CD4-positive, alpha-beta memory T cell (primary cell): ENCODE measurements at regions not wholly inside any gene's neighbourhood (a gene's known extent, or its start where the extent isn't known, plus 50 kb on each side); places are given as distances from the start of the nearest gene placed in this dataset.

Experiments used
- CTCF ChIA-PET: fragments of 350-600 bp; sonication (Branson Sonifier 250); formaldehyde crosslinking; loops from one replicate; lab custom pipeline; 2021; ENCODE audit warnings: inconsistent platforms; ENCODE audit not compliant: partially characterized antibody; lab: Charles Lee
- POLR2A ChIA-PET: fragments of 350-600 bp; sonication (Branson Sonifier 250); formaldehyde crosslinking; loops from one replicate; lab custom pipeline; 2021; ENCODE audit not compliant: partially characterized antibody; lab: Charles Lee
- DNase-seq, 5 donors: peaks; one replicate each; pipeline versions ENCODE4 v3.0.0 to v3.0.0-alpha.2; 2020 to 2022; ENCODE audit warnings: mixed read lengths in 1 of 5
- H3K27ac ChIP-seq: one replicate; pipeline ENCODE4 v1.7.0; 2013; ENCODE audit warnings: low read depth, low read length
- H3K27me3 ChIP-seq: 2 replicates; pipeline ENCODE4 v1.7.0; 2013; ENCODE audit warnings: mild to moderate bottlenecking, low read length, moderate library complexity; ENCODE audit not compliant: insufficient read depth
- H3K36me3 ChIP-seq: 2 replicates; pipeline ENCODE4 v1.7.0; 2013; ENCODE audit warnings: mild to moderate bottlenecking, low read length, moderate library complexity; ENCODE audit not compliant: insufficient read depth
- H3K4me1 ChIP-seq: 2 replicates; pipeline ENCODE4 v1.7.0; 2013; ENCODE audit warnings: mild to moderate bottlenecking, low read length, moderate library complexity; ENCODE audit not compliant: insufficient read depth
- H3K4me3 ChIP-seq, 2 donors: one replicate each; pipeline ENCODE4 v1.7.0; 2013; ENCODE audit warnings: low read length in 2 of 2, mild to moderate bottlenecking in 1 of 2
- H3K9me3 ChIP-seq, 2 donors: one replicate each; pipeline ENCODE4 v1.7.0; 2013; ENCODE audit warnings: low read length in 2 of 2, control low read depth in 1 of 2; ENCODE audit not compliant: control insufficient read depth in 1 of 2
- H3K27ac Mint-ChIP-seq, 7 donors: one replicate each; pipeline ENCODE4 v1.8.0; 2020 to 2021; ENCODE audit warnings: mixed read lengths in 7 of 7, mild to moderate bottlenecking in 6 of 7, inconsistent platforms in 3 of 7, moderate library complexity in 3 of 7
- H3K27me3 Mint-ChIP-seq, 2 donors: one replicate each; pipeline ENCODE4 v1.8.0; 2020 to 2021; ENCODE audit warnings: mixed read lengths in 2 of 2
- H3K36me3 Mint-ChIP-seq, 2 donors: one replicate each; pipeline ENCODE4 v1.8.0; 2020 to 2021; ENCODE audit warnings: mixed read lengths in 2 of 2, inconsistent platforms in 1 of 2, mild to moderate bottlenecking in 1 of 2
- H3K4me1 Mint-ChIP-seq, 4 donors: one replicate each; pipeline ENCODE4 v1.8.0; 2020 to 2021; ENCODE audit warnings: mixed read lengths in 4 of 4, mild to moderate bottlenecking in 1 of 4
- H3K4me3 Mint-ChIP-seq, 8 donors: one replicate each; pipeline ENCODE4 v1.8.0; 2020 to 2021; ENCODE audit warnings: mixed read lengths in 8 of 8, mild to moderate bottlenecking in 7 of 8, moderate library complexity in 6 of 8, inconsistent platforms in 3 of 8
- H3K9me3 Mint-ChIP-seq, 8 donors: one replicate each; pipeline ENCODE4 v1.8.0; 2020 to 2021; ENCODE audit warnings: mixed read lengths in 8 of 8, mild to moderate bottlenecking in 5 of 8, inconsistent platforms in 3 of 8, moderate library complexity in 1 of 8
- intact Hi-C: fragments of 100-400 bp; cut with micrococcal nuclease; formaldehyde crosslinking; loops from one replicate; pipeline ENCODE4 v1.15.1; 2023

DNA sequence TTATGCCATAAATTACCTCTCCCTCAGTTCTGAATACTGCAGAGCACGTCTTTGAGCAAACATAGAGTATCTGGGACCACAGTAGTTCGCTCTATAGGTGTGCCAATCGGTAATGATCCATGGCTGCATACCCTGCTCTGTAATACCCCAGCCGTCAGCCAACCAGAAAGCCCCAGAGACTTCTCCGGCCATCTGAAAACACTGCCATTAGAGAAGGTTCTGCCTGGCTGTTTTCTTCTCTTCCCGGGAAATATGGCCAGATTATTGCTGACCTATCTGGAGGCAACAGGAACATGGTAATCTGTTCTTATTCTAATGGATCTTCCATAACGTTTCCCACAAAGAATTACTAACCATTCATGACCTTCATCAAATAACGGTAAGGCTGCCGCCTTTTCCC is 139.9 kb downstream of the RPS12 start:
- no peaks in the 10 kb centered on the region for H3K36me3 ChIP-seq
- H3K4me1 Mint-ChIP-seq: no peaks in the 10 kb centered on the region
- no peaks in the 10 kb centered on the region for H3K4me1 ChIP-seq
- H3K36me3 Mint-ChIP-seq: no peaks in the 10 kb centered on the region
- H3K27ac Mint-ChIP-seq: no peak overlapping the region
- no peak for DNase-seq
- H3K27me3 ChIP-seq: no peaks in the 10 kb centered on the region
- H3K4me3 ChIP-seq: no peak overlapping the region
- peaks cover 5 to 15% of the 10 kb centered on the region in 2 donors for H3K27me3 Mint-ChIP-seq
- CTCF ChIA-PET: no interaction called here
- H3K9me3 ChIP-seq: no peaks in the 10 kb centered on the region
- H3K4me3 Mint-ChIP-seq: no peak overlapping the region
- intact Hi-C loops: no loop called here
- peaks cover 0 to 2% (median 0%) of the 10 kb centered on the region in 8 donors for H3K9me3 Mint-ChIP-seq
- H3K27ac ChIP-seq: no peak overlapping the region
- POLR2A ChIA-PET: no interaction called here

DNA sequence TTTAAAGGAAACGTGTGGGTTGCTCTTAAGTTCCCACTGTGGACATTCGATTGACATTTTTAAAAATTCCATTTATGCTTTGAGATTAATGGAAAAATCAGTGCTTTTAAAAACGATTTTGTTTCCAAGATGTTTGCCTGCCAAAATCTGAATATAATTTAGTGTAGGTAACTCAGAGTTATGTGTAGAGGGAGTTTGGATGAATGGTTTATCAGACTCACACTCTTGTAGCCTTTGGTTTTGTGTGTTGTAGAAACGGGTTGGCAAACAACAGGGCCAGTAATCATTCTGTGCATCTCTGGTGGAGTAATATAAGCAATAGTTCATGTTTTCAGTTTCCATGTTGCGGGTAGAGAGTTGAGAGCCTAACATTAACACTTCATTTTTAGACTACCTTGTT is 140.6 kb downstream of the RPS12 start:
- intact Hi-C loops: no loop called here
- H3K36me3 ChIP-seq: no peaks in the 10 kb centered on the region

DNA sequence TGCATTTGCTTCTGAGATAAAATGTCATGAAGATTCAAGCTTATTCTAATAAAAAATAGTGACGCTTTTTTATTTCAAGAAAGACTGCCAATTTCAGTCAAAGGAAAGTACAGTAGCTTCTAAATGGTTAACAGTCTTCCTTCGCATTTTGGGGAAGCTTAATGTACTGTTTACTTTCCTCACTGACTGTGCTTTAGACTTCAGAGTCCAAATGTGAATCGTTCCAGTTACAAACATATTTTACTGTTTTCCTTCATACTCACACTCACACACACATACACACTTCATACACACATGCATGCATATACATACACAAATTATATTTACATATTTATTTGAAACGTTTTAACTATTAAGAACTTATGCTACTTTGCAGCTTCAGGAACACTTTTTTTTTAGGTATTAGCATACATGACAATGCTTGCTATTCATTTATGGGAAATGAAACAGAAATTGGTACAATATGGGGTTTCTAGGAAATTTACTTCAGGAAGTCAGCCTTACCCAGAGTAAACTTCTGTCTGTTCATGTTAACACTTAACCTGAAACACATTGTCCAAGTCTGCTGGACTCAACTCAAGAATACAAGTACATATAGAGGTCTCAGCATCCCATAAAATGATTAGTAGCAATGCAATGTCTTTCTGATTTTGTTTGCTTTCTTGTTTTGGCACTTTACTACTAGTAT is 145.4 kb downstream of the RPS12 start:
- no peaks in the 10 kb centered on the region for H3K36me3 ChIP-seq
- Mint-ChIP-seq H3K36me3 (no peaks in the 10 kb centered on the region), H3K4me3 (no peak overlapping the region), H3K4me1 (no peaks in the 10 kb centered on the region), H3K27me3 (peaks cover 5 to 19% of the 10 kb centered on the region in 2 donors), H3K9me3 (no peaks in the 10 kb centered on the region), H3K27ac (no peak overlapping the region)
- H3K27ac ChIP-seq: no peak overlapping the region
- intact Hi-C loops: loop anchor here (5.0 kb wide), 1 partner anchor 1138 kb away; no protein-coding TSS in a partner anchor
- no peaks in the 10 kb centered on the region for H3K27me3 ChIP-seq
- H3K4me1 ChIP-seq: no peaks in the 10 kb centered on the region
- H3K9me3 ChIP-seq: no peaks in the 10 kb centered on the region
- no peak overlapping the region for H3K4me3 ChIP-seq
- CTCF ChIA-PET: no interaction called here
- POLR2A ChIA-PET: no interaction called here
- DNase-seq: no peak

More for the DNA sequence above, 140.6 kb downstream of the RPS12 start:
- no peaks in the 10 kb centered on the region for H3K4me1 Mint-ChIP-seq
- H3K27me3 Mint-ChIP-seq: peaks cover 5 to 13% of the 10 kb centered on the region in 2 donors
- no peaks in the 10 kb centered on the region for H3K4me1 ChIP-seq
- no peak for DNase-seq
- no peak overlapping the region for H3K27ac ChIP-seq
- no peaks in the 10 kb centered on the region for H3K36me3 Mint-ChIP-seq
- H3K4me3 ChIP-seq: no peak overlapping the region
- ChIA-PET CTCF (no interaction called here), POLR2A (no interaction called here)
- H3K9me3 Mint-ChIP-seq: no peaks in the 10 kb centered on the region
- no peaks in the 10 kb centered on the region for H3K27me3 ChIP-seq
- H3K9me3 ChIP-seq: no peaks in the 10 kb centered on the region
- H3K4me3 Mint-ChIP-seq: no peak overlapping the region
- H3K27ac Mint-ChIP-seq: no peak overlapping the region

DNA sequence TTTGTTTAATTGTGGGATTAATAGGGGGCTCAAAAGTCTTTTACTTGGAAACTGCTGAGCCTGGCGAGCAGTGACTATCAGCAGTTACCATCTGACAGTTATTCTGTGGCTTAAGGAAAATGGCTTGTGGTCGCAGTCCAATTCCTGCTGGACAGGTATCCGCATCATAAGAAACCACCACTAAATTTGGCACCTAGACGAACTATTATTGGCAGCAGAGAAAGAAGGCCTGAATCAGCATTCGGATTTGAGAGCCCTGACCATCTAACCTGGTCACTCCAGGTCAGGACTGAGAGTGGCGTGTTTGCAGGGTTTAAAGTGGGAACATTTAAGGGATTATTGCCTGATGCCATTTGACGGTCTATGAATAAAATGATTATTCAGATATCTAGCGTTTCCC is 146.4 kb downstream of the RPS12 start:
- CTCF ChIA-PET: interaction anchor here (1.3 to 2.7 kb wide), 2 partner anchors 291 to 1136 kb away, joined by 3 to 14 read pairs; no protein-coding TSS in a partner anchor
- no peak for DNase-seq
- H3K27ac ChIP-seq: no peak overlapping the region
- H3K27me3 ChIP-seq: no peaks in the 10 kb centered on the region
- H3K27me3 Mint-ChIP-seq: peaks cover 7 to 19% of the 10 kb centered on the region in 2 donors
- H3K4me3 Mint-ChIP-seq: no peak overlapping the region
- no peaks in the 10 kb centered on the region for H3K4me1 ChIP-seq
- no peaks in the 10 kb centered on the region for H3K36me3 Mint-ChIP-seq
- intact Hi-C loops: loop anchor here (5.0 kb wide), 1 partner anchor 1137 kb away; no protein-coding TSS in a partner anchor
- H3K36me3 ChIP-seq: no peaks in the 10 kb centered on the region
- no peak overlapping the region for H3K4me3 ChIP-seq
- no peaks in the 10 kb centered on the region for H3K9me3 Mint-ChIP-seq
- H3K9me3 ChIP-seq: no peaks in the 10 kb centered on the region
- no peak overlapping the region for H3K27ac Mint-ChIP-seq
- H3K4me1 Mint-ChIP-seq: no peaks in the 10 kb centered on the region
- POLR2A ChIA-PET: no interaction called here

DNA sequence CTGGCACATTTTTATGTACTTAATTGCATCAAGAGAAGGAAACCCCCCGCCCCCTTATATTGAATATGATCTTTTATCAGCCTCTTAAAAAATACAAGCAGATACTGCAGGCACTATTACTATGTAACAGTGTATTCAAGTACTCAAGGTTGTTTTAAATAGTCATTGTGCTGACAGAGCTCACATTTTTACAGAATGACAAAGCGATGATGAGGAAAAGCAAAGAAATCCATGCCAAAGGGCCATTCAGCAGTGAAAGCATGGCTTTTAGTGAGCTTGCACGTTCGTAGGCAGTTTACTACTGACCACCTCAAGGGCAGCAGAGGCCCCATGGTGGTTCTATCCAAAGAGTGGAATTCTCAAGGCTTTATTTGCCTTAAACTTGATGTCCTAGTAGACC is 146.8 kb downstream of the RPS12 start:
- intact Hi-C loops: loop anchor here (5.0 kb wide), 1 partner anchor 1136 kb away; no protein-coding TSS in a partner anchor
- no peak overlapping the region for H3K4me3 ChIP-seq
- Mint-ChIP-seq H3K4me1 (no peaks in the 10 kb centered on the region), H3K27ac (no peak overlapping the region), H3K9me3 (no peaks in the 10 kb centered on the region), H3K27me3 (peaks cover 7 to 19% of the 10 kb centered on the region in 2 donors), H3K4me3 (no peak overlapping the region), H3K36me3 (no peaks in the 10 kb centered on the region)
- H3K9me3 ChIP-seq: no peaks in the 10 kb centered on the region
- H3K36me3 ChIP-seq: no peaks in the 10 kb centered on the region
- ChIA-PET CTCF (interaction anchor here (1.3 to 2.7 kb wide), 2 partner anchors 291 to 1136 kb away, joined by 3 to 14 read pairs; no protein-coding TSS in a partner anchor), POLR2A (no interaction called here)
- no peak for DNase-seq
- no peaks in the 10 kb centered on the region for H3K27me3 ChIP-seq
- H3K4me1 ChIP-seq: no peaks in the 10 kb centered on the region
- H3K27ac ChIP-seq: no peak overlapping the region

DNA sequence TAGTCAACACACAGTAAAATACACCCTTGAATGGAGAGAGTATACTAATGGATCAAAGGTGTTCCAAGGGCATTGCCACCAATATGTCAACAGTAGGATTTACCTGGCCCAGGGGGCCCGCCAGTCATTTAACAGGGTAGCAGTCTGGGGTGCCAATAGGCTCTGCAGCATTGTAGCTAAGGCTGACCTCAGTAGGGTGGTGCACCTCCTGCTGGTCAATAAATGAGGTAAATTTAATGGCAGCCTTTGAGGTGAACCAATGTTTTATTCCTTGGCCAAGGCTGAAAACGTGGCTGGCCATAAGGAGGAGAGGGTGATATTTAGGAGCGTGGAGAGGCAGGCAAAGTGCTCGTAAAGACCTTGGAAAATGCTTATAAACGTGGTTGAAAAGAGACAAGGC is 147.2 kb downstream of the RPS12 start:
- POLR2A ChIA-PET: no interaction called here
- intact Hi-C loops: loop anchor here (2.0 to 5.0 kb wide), 4 partner anchors 293 to 1136 kb away; no protein-coding TSS in a partner anchor
- Histone ChIP-seq H3K4me3 (no peak overlapping the region), H3K4me1 (no peaks in the 10 kb centered on the region), H3K36me3 (no peaks in the 10 kb centered on the region), H3K27me3 (no peaks in the 10 kb centered on the region), H3K27ac (no peak overlapping the region), H3K9me3 (no peaks in the 10 kb centered on the region)
- peaks cover 7 to 19% of the 10 kb centered on the region in 2 donors for H3K27me3 Mint-ChIP-seq
- DNase-seq: no peak
- no peaks in the 10 kb centered on the region for H3K4me1 Mint-ChIP-seq
- no peaks in the 10 kb centered on the region for H3K9me3 Mint-ChIP-seq
- H3K4me3 Mint-ChIP-seq: no peak overlapping the region
- CTCF ChIA-PET: interaction anchor here (1.3 to 2.7 kb wide), 3 partner anchors 292 to 1136 kb away, joined by 3 to 14 read pairs (median 7); no protein-coding TSS in a partner anchor
- H3K27ac Mint-ChIP-seq: no peak overlapping the region
- H3K36me3 Mint-ChIP-seq: no peaks in the 10 kb centered on the region

DNA sequence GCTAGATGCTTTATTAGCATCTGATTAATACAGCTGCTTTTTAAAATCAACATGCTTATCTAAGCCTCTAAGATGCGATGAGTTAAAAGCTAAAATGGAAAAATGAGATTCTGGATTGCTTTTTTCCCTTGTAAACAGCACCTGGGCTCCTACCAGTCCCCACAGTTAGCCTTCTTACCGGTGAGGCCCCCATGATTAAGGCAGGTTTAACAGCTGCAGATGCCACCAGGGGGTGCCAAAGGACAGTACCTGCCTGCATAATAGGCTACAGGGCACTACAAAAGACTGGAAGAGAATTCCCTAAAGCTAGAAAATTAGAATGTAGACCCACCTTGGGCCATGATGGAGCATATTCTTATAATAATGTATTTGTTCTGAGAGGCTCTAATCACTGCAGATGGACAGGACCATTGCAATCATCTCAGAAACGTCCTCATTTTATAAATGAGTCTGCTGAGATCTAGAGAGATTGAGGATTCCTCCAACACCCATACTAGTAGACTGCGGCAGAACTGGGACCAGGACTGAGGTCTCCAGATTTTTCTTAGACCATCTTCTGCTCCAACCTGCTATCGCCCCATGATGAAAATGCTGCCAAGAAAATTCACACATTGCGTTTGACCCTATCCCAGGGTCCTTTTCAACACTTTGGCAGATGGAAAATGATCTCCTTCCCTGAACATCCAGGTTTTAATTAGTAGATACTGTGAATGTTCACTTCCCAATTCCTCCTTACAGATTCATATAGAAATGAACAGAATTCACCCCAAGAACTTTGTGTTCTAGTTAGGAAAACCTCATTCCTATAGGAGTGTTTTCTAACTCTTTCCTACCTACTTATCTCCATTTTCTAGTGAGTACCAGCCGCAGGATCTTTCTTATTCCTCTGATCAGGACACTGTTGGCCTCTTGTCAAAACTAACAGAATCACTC is 148.8 kb downstream of the RPS12 start:
- CTCF ChIA-PET: interaction anchor here (0.7 to 2.7 kb wide), 8 partner anchors 11 to 1134 kb away, joined by 3 to 14 read pairs (median 4); no protein-coding TSS in a partner anchor
- no peaks in the 10 kb centered on the region for H3K4me1 ChIP-seq

More for the DNA sequence above, 148.8 kb downstream of the RPS12 start:
- H3K36me3 Mint-ChIP-seq: no peaks in the 10 kb centered on the region
- no peaks in the 10 kb centered on the region for H3K9me3 Mint-ChIP-seq
- no peak overlapping the region for H3K4me3 ChIP-seq
- no peaks in the 10 kb centered on the region for H3K36me3 ChIP-seq
- H3K4me3 Mint-ChIP-seq: no peak overlapping the region
- H3K4me1 Mint-ChIP-seq: no peaks in the 10 kb centered on the region
- POLR2A ChIA-PET: no interaction called here
- no peaks in the 10 kb centered on the region for H3K27me3 ChIP-seq
- intact Hi-C loops: loop anchor here (2.0 to 5.0 kb wide), 4 partner anchors 294 to 1134 kb away; no protein-coding TSS in a partner anchor
- H3K27me3 Mint-ChIP-seq: peaks cover 6 to 13% of the 10 kb centered on the region in 2 donors
- no peak overlapping the region for H3K27ac Mint-ChIP-seq
- DNase-seq: peak in 4 of 5 donors; percentile 17 to 32 (median 18)
- no peaks in the 10 kb centered on the region for H3K9me3 ChIP-seq
- H3K27ac ChIP-seq: no peak overlapping the region
